Mucosa of rectum (tissue), 2 donors: ENCODE measurements at regions not wholly inside any gene's neighbourhood (a gene's known extent, or its start where the extent isn't known, plus 50 kb on each side); places are given as distances from the start of the nearest gene placed in this dataset.

Experiments
- H3K27ac ChIP-seq, 2 donors: one replicate each; pipeline ENCODE4 v1.7.0; 2013; ENCODE audit warnings: inconsistent platforms in 2 of 2, low read depth in 2 of 2, low read length in 2 of 2
- H3K27me3 ChIP-seq, 2 donors: one replicate each; pipeline ENCODE4 v1.7.0; 2013; ENCODE audit warnings: low read length in 2 of 2; ENCODE audit not compliant: control insufficient read depth in 2 of 2, insufficient read depth in 2 of 2
- H3K36me3 ChIP-seq, 2 donors: one replicate each; pipeline ENCODE4 v1.7.0; 2013; ENCODE audit warnings: low read length in 2 of 2; ENCODE audit not compliant: control insufficient read depth in 2 of 2, insufficient read depth in 2 of 2
- H3K4me1 ChIP-seq, 2 donors: one replicate each; pipeline ENCODE4 v1.7.0; 2013; ENCODE audit warnings: low read length in 2 of 2, mild to moderate bottlenecking in 1 of 2; ENCODE audit not compliant: control insufficient read depth in 2 of 2, insufficient read depth in 2 of 2
- H3K4me3 ChIP-seq, 2 donors: one replicate each; pipeline ENCODE4 v1.7.0; 2013; ENCODE audit warnings: low read length in 2 of 2
- H3K9ac ChIP-seq, 2 donors: one replicate each; pipeline ENCODE4 v1.7.0; 2013; ENCODE audit warnings: low read length in 2 of 2, low read depth in 1 of 2, mild to moderate bottlenecking in 1 of 2
- H3K9me3 ChIP-seq, 2 donors: one replicate each; pipeline ENCODE4 v1.7.0; 2013; ENCODE audit warnings: low read length in 2 of 2; ENCODE audit not compliant: control insufficient read depth in 2 of 2
- donor health status: healthy.
- donor health status: Normal muscosa, but diverticular disease.

- Histone ChIP-seq H3K9ac (no peak overlapping the region), H3K9me3 (no peaks in the 10 kb centered on the region), H3K36me3 (no peaks in the 10 kb centered on the region), H3K27ac (no peak overlapping the region), H3K4me3 (no peak overlapping the region), H3K27me3 (peaks cover 7 to 8% of the 10 kb centered on the region in 2 donors), H3K4me1 (peaks cover 10 to 12% of the 10 kb centered on the region in 2 donors)
Measured at GRCh38 chr4:24476282-24476681, 108.1 kb downstream of the DHX15 start.

GRCh38 chr4:24475756-24476155 lies 108.6 kb downstream of the DHX15 start:
- Histone ChIP-seq H3K9ac (no peak overlapping the region), H3K4me1 (peaks cover 14 to 16% of the 10 kb centered on the region in 2 donors), H3K27me3 (peaks cover 10 to 13% of the 10 kb centered on the region in 2 donors), H3K27ac (no peak overlapping the region), H3K9me3 (no peaks in the 10 kb centered on the region), H3K36me3 (no peaks in the 10 kb centered on the region), H3K4me3 (no peak overlapping the region)

GRCh38 chr4:24473309-24473721 lies 111.0 kb downstream of the DHX15 start:
- H3K4me1 ChIP-seq = peaks cover 20 to 25% of the 10 kb centered on the region in 2 donors
- H3K27ac ChIP-seq = no peak overlapping the region
- H3K9me3 ChIP-seq = no peaks in the 10 kb centered on the region
- peak overlapping the region; percentile 63 to 89 for H3K4me3 ChIP-seq
- H3K27me3 ChIP-seq = peaks cover 14 to 33% of the 10 kb centered on the region in 2 donors
- peak overlapping the region in 1 of 2 donors; percentile 25 for H3K9ac ChIP-seq
- H3K36me3 ChIP-seq = no peaks in the 10 kb centered on the region

GRCh38 chr4:24472514-24473308 lies 111.6 kb downstream of the DHX15 start:
- Histone ChIP-seq H3K27me3 (peaks cover 18 to 37% of the 10 kb centered on the region in 2 donors), H3K4me3 (peak overlapping the region; percentile 63 to 89), H3K27ac (no peak overlapping the region), H3K9ac (peak overlapping the region in 1 of 2 donors; percentile 55), H3K9me3 (no peaks in the 10 kb centered on the region), H3K36me3 (no peaks in the 10 kb centered on the region), H3K4me1 (peaks cover 20 to 25% of the 10 kb centered on the region in 2 donors)

GRCh38 chr4:24472161-24472510 lies 112.2 kb downstream of the DHX15 start:
- Histone ChIP-seq H3K36me3 (no peaks in the 10 kb centered on the region), H3K4me3 (peak overlapping the region; percentile 60 to 89), H3K9me3 (no peaks in the 10 kb centered on the region), H3K27me3 (peaks cover 16 to 38% of the 10 kb centered on the region in 2 donors), H3K9ac (no peak overlapping the region), H3K4me1 (peaks cover 20 to 25% of the 10 kb centered on the region in 2 donors), H3K27ac (no peak overlapping the region)

- H3K9ac ChIP-seq = peak overlapping the region in 1 of 2 donors; percentile 8
- H3K36me3 ChIP-seq = no peaks in the 10 kb centered on the region
- peak overlapping the region; percentile 60 to 89 for H3K4me3 ChIP-seq
- peaks cover 16 to 38% of the 10 kb centered on the region in 2 donors for H3K27me3 ChIP-seq
- no peaks in the 10 kb centered on the region for H3K9me3 ChIP-seq
- peaks cover 20 to 25% of the 10 kb centered on the region in 2 donors for H3K4me1 ChIP-seq
- H3K27ac ChIP-seq = no peak overlapping the region
Measured at GRCh38 chr4:24471486-24472160, 112.7 kb downstream of the DHX15 start.

GRCh38 chr4:24470666-24471485 lies 113.5 kb downstream of the DHX15 start:
- H3K4me1 ChIP-seq = peaks cover 20 to 25% of the 10 kb centered on the region in 2 donors
- no peaks in the 10 kb centered on the region for H3K36me3 ChIP-seq
- H3K27ac ChIP-seq = peak overlapping the region in 1 of 2 donors; percentile 37
- peak overlapping the region in 1 of 2 donors; percentile 8 for H3K9ac ChIP-seq
- H3K4me3 ChIP-seq = peak overlapping the region; percentile 60 to 89
- H3K27me3 ChIP-seq = peaks cover 16 to 38% of the 10 kb centered on the region in 2 donors
- no peaks in the 10 kb centered on the region for H3K9me3 ChIP-seq

- H3K4me3 ChIP-seq = no peak overlapping the region
- peaks cover 18 to 40% of the 10 kb centered on the region in 2 donors for H3K27me3 ChIP-seq
- H3K27ac ChIP-seq = no peak overlapping the region
- H3K36me3 ChIP-seq = no peaks in the 10 kb centered on the region
- no peak overlapping the region for H3K9ac ChIP-seq
- H3K9me3 ChIP-seq = no peaks in the 10 kb centered on the region
- peaks cover 16 to 21% of the 10 kb centered on the region in 2 donors for H3K4me1 ChIP-seq
Measured at GRCh38 chr4:24468071-24468470, 116.3 kb downstream of the DHX15 start.

GRCh38 chr4:24464566-24464965 lies 119.8 kb downstream of the DHX15 start:
- Histone ChIP-seq H3K27ac (no peak overlapping the region), H3K9me3 (no peaks in the 10 kb centered on the region), H3K4me1 (peaks cover 0 to under 1% of the 10 kb centered on the region in 2 donors), H3K4me3 (no peak overlapping the region), H3K36me3 (no peaks in the 10 kb centered on the region), H3K9ac (no peak overlapping the region), H3K27me3 (peaks cover 6 to 24% of the 10 kb centered on the region in 2 donors)
